C4-2B (cell line): ENCODE measurements at regions not wholly inside any gene's neighbourhood (a gene's known extent, or its start where the extent isn't known, plus 50 kb on each side); places are given as distances from the start of the nearest gene placed in this dataset.

ENCODE experiments used
- H3K27ac ChIP-seq: fragments of 450-650 bp; 2 replicates; pipeline ENCODE4 v1.5.1; 2017
- CTCF ChIP-seq: fragments of 450-650 bp; conservative IDR thresholded peaks from 2 replicates; pipeline ENCODE4 v1.5.1; 2017; ENCODE audit warnings: mild to moderate bottlenecking
- ZFX ChIP-seq: fragments of 450-650 bp; IDR thresholded peaks from 2 replicates; pipeline ENCODE4 v1.6.1; 2017

GRCh38 chr4:138857416-138857815, 158.2 kb upstream of the NOCT start:
- H3K27ac ChIP-seq: no peak overlapping the region
- TF ChIP-seq CTCF: no peak
- no peak for TF ChIP-seq ZFX

- TF ChIP-seq ZFX: no peak
- no peak for TF ChIP-seq CTCF
- no peak overlapping the region for H3K27ac ChIP-seq
Measured at GRCh38 chr4:138852681-138853080, 162.9 kb upstream of the NOCT start.

GRCh38 chr4:138851391-138852335, 163.9 kb upstream of the NOCT start:
- TF ChIP-seq CTCF: no peak
- TF ChIP-seq ZFX: no peak
- no peak overlapping the region for H3K27ac ChIP-seq

GRCh38 chr4:138845664-138846063, 169.9 kb upstream of the NOCT start:
- TF ChIP-seq CTCF (no peak), ZFX (no peak)
- no peak overlapping the region for H3K27ac ChIP-seq

GRCh38 chr4:138845054-138845453, 170.5 kb upstream of the NOCT start:
- TF ChIP-seq ZFX: no peak
- TF ChIP-seq CTCF: no peak
- H3K27ac ChIP-seq: no peak overlapping the region

- H3K27ac ChIP-seq: no peak overlapping the region
- TF ChIP-seq ZFX: no peak
- TF ChIP-seq CTCF: no peak
Measured at GRCh38 chr4:138843616-138844015, 172.0 kb upstream of the NOCT start.

- H3K27ac ChIP-seq: no peak overlapping the region
- TF ChIP-seq CTCF (no peak), ZFX (no peak)
Measured at GRCh38 chr4:138841343-138841742, 174.2 kb upstream of the NOCT start.
